Naive thymus-derived CD8-positive, alpha-beta T cell (primary cell): ENCODE measurements at regions not wholly inside any gene's neighbourhood (a gene's known extent, or its start where the extent isn't known, plus 50 kb on each side); places are given as distances from the start of the nearest gene placed in this dataset.
A peak's percentile ranks its signal among the peaks of the same experiment; 100 is the strongest.

Source experiments
- ATAC-seq, 2 donors: fragments of 150-1000 bp; cut with Tn5 transposase in 1 of 2; sonication (Bioruptor Pico), chemical (Tn5 transposase) in 1 of 2; 1 replicate in 1 of 2; 2 replicates in 1 of 2; pipeline ENCODE4 v1.10.0; 2021; ENCODE audit warnings: mild to moderate bottlenecking in 2 of 2, moderate library complexity in 2 of 2
- POLR2A ChIA-PET: fragments of 350-600 bp; sonication (Branson Sonifier 250); formaldehyde crosslinking; loops from one replicate; lab custom pipeline; 2021; ENCODE audit warnings: antibody characterized with exemption; lab: Charles Lee
- DNase-seq, 10 donors: peaks; one replicate each; pipeline versions ENCODE4 v3.0.0 to v3.0.0-alpha.2; 2020 to 2022
- H3K27ac Mint-ChIP-seq, 10 donors: one replicate each; pipeline ENCODE4 v1.8.0; 2020 to 2022; ENCODE audit warnings: mild to moderate bottlenecking in 10 of 10, mixed read lengths in 10 of 10, moderate library complexity in 4 of 10, inconsistent platforms in 1 of 10
- H3K27me3 Mint-ChIP-seq, 5 donors: one replicate each; pipeline ENCODE4 v1.8.0; 2021 to 2022; ENCODE audit warnings: mixed read lengths in 5 of 5
- H3K36me3 Mint-ChIP-seq, 3 donors: one replicate each; pipeline ENCODE4 v1.8.0; 2020 to 2022; ENCODE audit warnings: mixed read lengths in 3 of 3, mild to moderate bottlenecking in 2 of 3, inconsistent platforms in 1 of 3
- H3K4me1 Mint-ChIP-seq, 4 donors: one replicate each; pipeline ENCODE4 v1.8.0; 2021 to 2022; ENCODE audit warnings: mixed read lengths in 4 of 4
- H3K4me3 Mint-ChIP-seq, 10 donors: one replicate each; pipeline ENCODE4 v1.8.0; 2020 to 2022; ENCODE audit warnings: mild to moderate bottlenecking in 10 of 10, mixed read lengths in 10 of 10, moderate library complexity in 6 of 10, inconsistent platforms in 1 of 10
- H3K9me3 Mint-ChIP-seq, 9 donors: one replicate each; pipeline ENCODE4 v1.8.0; 2020 to 2022; ENCODE audit warnings: mixed read lengths in 9 of 9, mild to moderate bottlenecking in 3 of 9, inconsistent platforms in 1 of 9, moderate library complexity in 1 of 9

- no peak for DNase-seq
- peaks cover 0 to 11% (median 8%) of the 10 kb centered on the region in 5 donors for H3K27me3 Mint-ChIP-seq
- no peak overlapping the region for H3K27ac Mint-ChIP-seq
- POLR2A ChIA-PET: no interaction called here
- no peak for ATAC-seq
- no peak overlapping the region for H3K4me3 Mint-ChIP-seq
- peaks cover 0 to 8% (median 0%) of the 10 kb centered on the region in 3 donors for H3K36me3 Mint-ChIP-seq
- peaks cover 0 to 19% (median 5%) of the 10 kb centered on the region in 9 donors for H3K9me3 Mint-ChIP-seq
- H3K4me1 Mint-ChIP-seq: no peaks in the 10 kb centered on the region
These were observed 143.3 kb downstream of the FTCDNL1 start for GRCh38 chr2:199707593-199708185.

GRCh38 chr2:199705538-199705937 is 145.5 kb downstream of the FTCDNL1 start:
- Mint-ChIP-seq H3K27me3 (peaks cover 0 to 7% (median 4%) of the 10 kb centered on the region in 5 donors), H3K9me3 (peaks cover 0 to 19% (median 5%) of the 10 kb centered on the region in 9 donors), H3K4me1 (no peaks in the 10 kb centered on the region), H3K4me3 (no peak overlapping the region), H3K36me3 (peaks cover 0 to 8% (median 0%) of the 10 kb centered on the region in 3 donors), H3K27ac (no peak overlapping the region)
- DNase-seq (no peak), ATAC-seq (no peak)
- POLR2A ChIA-PET: no interaction called here

GRCh38 chr2:199704358-199705238 is 146.4 kb downstream of the FTCDNL1 start:
- Mint-ChIP-seq H3K4me1 (no peaks in the 10 kb centered on the region), H3K9me3 (peaks cover 0 to 19% (median 7%) of the 10 kb centered on the region in 9 donors), H3K27ac (peak overlapping the region in 2 of 10 donors; percentile 5 to 29), H3K27me3 (peaks cover 0 to 8% (median 4%) of the 10 kb centered on the region in 5 donors), H3K36me3 (peaks cover 0 to 8% (median 0%) of the 10 kb centered on the region in 3 donors), H3K4me3 (no peak overlapping the region)
- ATAC-seq (no peak), DNase-seq (peak in 3 of 10 donors; percentile 5 to 14 (median 7))
- POLR2A ChIA-PET: no interaction called here

GRCh38 chr2:199703199-199703598 is 147.8 kb downstream of the FTCDNL1 start:
- no peak overlapping the region for H3K4me3 Mint-ChIP-seq
- H3K4me1 Mint-ChIP-seq: no peaks in the 10 kb centered on the region
- H3K27ac Mint-ChIP-seq: no peak overlapping the region
- POLR2A ChIA-PET: no interaction called here
- peaks cover 0 to 10% (median 7%) of the 10 kb centered on the region in 9 donors for H3K9me3 Mint-ChIP-seq
- peaks cover 0 to 8% (median 0%) of the 10 kb centered on the region in 3 donors for H3K36me3 Mint-ChIP-seq
- peaks cover 0 to 5% (median 4%) of the 10 kb centered on the region in 5 donors for H3K27me3 Mint-ChIP-seq
- no peak for ATAC-seq
- no peak for DNase-seq

- H3K4me3 Mint-ChIP-seq: no peak overlapping the region
- peaks cover 5 to 27% (median 12%) of the 10 kb centered on the region in 5 donors for H3K27me3 Mint-ChIP-seq
- ATAC-seq (no peak), DNase-seq (no peak)
- peaks cover 0 to 3% (median 0%) of the 10 kb centered on the region in 9 donors for H3K9me3 Mint-ChIP-seq
- no peaks in the 10 kb centered on the region for H3K36me3 Mint-ChIP-seq
- H3K27ac Mint-ChIP-seq: no peak overlapping the region
- H3K4me1 Mint-ChIP-seq: no peaks in the 10 kb centered on the region
- POLR2A ChIA-PET: no interaction called here
These were observed 153.5 kb downstream of the FTCDNL1 start for GRCh38 chr2:199697469-199697868.

- Mint-ChIP-seq H3K4me3 (no peak overlapping the region), H3K9me3 (peaks cover 0 to 3% (median 0%) of the 10 kb centered on the region in 9 donors), H3K27me3 (peaks cover 5 to 33% (median 12%) of the 10 kb centered on the region in 5 donors), H3K4me1 (no peaks in the 10 kb centered on the region), H3K27ac (peak overlapping the region in 1 of 10 donors; percentile 9), H3K36me3 (no peaks in the 10 kb centered on the region)
- no peak for DNase-seq
- no peak for ATAC-seq
- POLR2A ChIA-PET: no interaction called here
These were observed 154.9 kb downstream of the FTCDNL1 start for GRCh38 chr2:199696048-199696447.

GRCh38 chr2:199693861-199694260 is 157.1 kb downstream of the FTCDNL1 start:
- peaks cover 4 to 33% (median 12%) of the 10 kb centered on the region in 5 donors for H3K27me3 Mint-ChIP-seq
- no peak for DNase-seq
- H3K4me3 Mint-ChIP-seq: no peak overlapping the region
- H3K4me1 Mint-ChIP-seq: no peaks in the 10 kb centered on the region
- H3K27ac Mint-ChIP-seq: no peak overlapping the region
- no peak for ATAC-seq
- POLR2A ChIA-PET: no interaction called here
- H3K9me3 Mint-ChIP-seq: no peaks in the 10 kb centered on the region
- no peaks in the 10 kb centered on the region for H3K36me3 Mint-ChIP-seq

GRCh38 chr2:199692489-199692888 is 158.5 kb downstream of the FTCDNL1 start:
- peaks cover 0 to 21% (median 11%) of the 10 kb centered on the region in 5 donors for H3K27me3 Mint-ChIP-seq
- H3K4me3 Mint-ChIP-seq: no peak overlapping the region
- H3K27ac Mint-ChIP-seq: no peak overlapping the region
- ATAC-seq (no peak), DNase-seq (no peak)
- H3K36me3 Mint-ChIP-seq: no peaks in the 10 kb centered on the region
- H3K4me1 Mint-ChIP-seq: no peaks in the 10 kb centered on the region
- POLR2A ChIA-PET: no interaction called here
- H3K9me3 Mint-ChIP-seq: no peaks in the 10 kb centered on the region

GRCh38 chr2:199690225-199690624 is 160.8 kb downstream of the FTCDNL1 start:
- no peaks in the 10 kb centered on the region for H3K36me3 Mint-ChIP-seq
- no peak for DNase-seq
- no peak for ATAC-seq

GRCh38 chr2:199685669-199686068 is 165.3 kb downstream of the FTCDNL1 start:
- Mint-ChIP-seq H3K4me3 (peak overlapping the region in 6 of 10 donors; percentile 2 to 48 (median 12)), H3K27me3 (peaks cover 3 to 8% (median 5%) of the 10 kb centered on the region in 5 donors), H3K9me3 (peaks cover 0 to 2% (median 0%) of the 10 kb centered on the region in 9 donors), H3K36me3 (no peaks in the 10 kb centered on the region), H3K27ac (peak overlapping the region in 1 of 10 donors; percentile 19), H3K4me1 (peaks cover 4 to 18% (median 15%) of the 10 kb centered on the region in 4 donors)
- POLR2A ChIA-PET: no interaction called here
- ATAC-seq (peak in 1 of 2 donors; percentile 62), DNase-seq (peak in 2 of 10 donors; percentile 20 to 31)

More at GRCh38 chr2:199690225-199690624, 160.8 kb downstream of the FTCDNL1 start:
- peaks cover 0 to 6% (median 3%) of the 10 kb centered on the region in 5 donors for H3K27me3 Mint-ChIP-seq
- POLR2A ChIA-PET: no interaction called here
- no peaks in the 10 kb centered on the region for H3K9me3 Mint-ChIP-seq
- no peak overlapping the region for H3K4me3 Mint-ChIP-seq
- peaks cover 4 to 9% (median 7%) of the 10 kb centered on the region in 4 donors for H3K4me1 Mint-ChIP-seq
- no peak overlapping the region for H3K27ac Mint-ChIP-seq

- Mint-ChIP-seq H3K4me3 (no peak overlapping the region), H3K27me3 (peaks cover 5 to 14% (median 8%) of the 10 kb centered on the region in 5 donors), H3K4me1 (peaks cover 4 to 18% (median 15%) of the 10 kb centered on the region in 4 donors), H3K9me3 (peaks cover 0 to 2% (median 0%) of the 10 kb centered on the region in 9 donors), H3K36me3 (no peaks in the 10 kb centered on the region), H3K27ac (no peak overlapping the region)
- ATAC-seq (no peak), DNase-seq (no peak)
- POLR2A ChIA-PET: no interaction called here
These were observed 166.2 kb downstream of the FTCDNL1 start for GRCh38 chr2:199684832-199685231.

- no peaks in the 10 kb centered on the region for H3K36me3 Mint-ChIP-seq
- peaks cover 5 to 21% (median 8%) of the 10 kb centered on the region in 5 donors for H3K27me3 Mint-ChIP-seq
- POLR2A ChIA-PET: no interaction called here
- peaks cover 4 to 18% (median 15%) of the 10 kb centered on the region in 4 donors for H3K4me1 Mint-ChIP-seq
- no peak for ATAC-seq
- no peak overlapping the region for H3K27ac Mint-ChIP-seq
- no peak overlapping the region for H3K4me3 Mint-ChIP-seq
- H3K9me3 Mint-ChIP-seq: peaks cover 0 to 2% (median 0%) of the 10 kb centered on the region in 9 donors
- DNase-seq: no peak
These were observed 166.8 kb downstream of the FTCDNL1 start for GRCh38 chr2:199684168-199684567.

- ATAC-seq (no peak), DNase-seq (no peak)
- peaks cover 0 to 2% (median 0%) of the 10 kb centered on the region in 9 donors for H3K9me3 Mint-ChIP-seq
- H3K27ac Mint-ChIP-seq: no peak overlapping the region
- no peaks in the 10 kb centered on the region for H3K36me3 Mint-ChIP-seq
- POLR2A ChIA-PET: no interaction called here
- peaks cover 4 to 18% (median 15%) of the 10 kb centered on the region in 4 donors for H3K4me1 Mint-ChIP-seq
- no peak overlapping the region for H3K4me3 Mint-ChIP-seq
- H3K27me3 Mint-ChIP-seq: peaks cover 8 to 35% (median 15%) of the 10 kb centered on the region in 5 donors
These were observed 169.0 kb downstream of the FTCDNL1 start for GRCh38 chr2:199682001-199682400.
